ENCODE measurements at regions not wholly inside any gene's neighbourhood (a gene's known extent, or its start where the extent isn't known, plus 50 kb on each side); places are given as distances from the start of the nearest gene placed in this dataset.
"Not testable (repeated sequence)": the region's sequence is repeated elsewhere in the genome, so short reads cannot be mapped to it uniquely, and the experiment has no call there.

DNA sequence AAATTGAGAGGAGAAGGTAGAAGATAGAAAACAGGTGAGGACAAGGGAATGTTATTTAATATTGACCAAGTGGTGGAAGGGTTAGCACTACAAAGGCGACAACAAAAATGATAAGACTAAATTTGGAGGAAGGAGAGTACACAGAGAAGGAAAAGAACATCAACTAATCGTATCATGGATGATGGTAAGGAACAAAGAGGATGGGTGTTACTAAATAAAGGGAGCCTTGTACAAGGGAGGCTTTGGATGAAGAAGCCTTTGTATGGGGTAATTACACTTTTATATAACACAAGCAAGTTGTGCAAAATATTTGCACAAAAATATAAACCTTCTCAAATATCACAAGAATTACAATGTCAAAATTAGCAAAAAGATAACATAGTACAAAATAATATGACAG lies 125.7 kb downstream of the ZNF608 start:
- DNase-seq (ENCODE audit: low spot score) = no peak

DNA sequence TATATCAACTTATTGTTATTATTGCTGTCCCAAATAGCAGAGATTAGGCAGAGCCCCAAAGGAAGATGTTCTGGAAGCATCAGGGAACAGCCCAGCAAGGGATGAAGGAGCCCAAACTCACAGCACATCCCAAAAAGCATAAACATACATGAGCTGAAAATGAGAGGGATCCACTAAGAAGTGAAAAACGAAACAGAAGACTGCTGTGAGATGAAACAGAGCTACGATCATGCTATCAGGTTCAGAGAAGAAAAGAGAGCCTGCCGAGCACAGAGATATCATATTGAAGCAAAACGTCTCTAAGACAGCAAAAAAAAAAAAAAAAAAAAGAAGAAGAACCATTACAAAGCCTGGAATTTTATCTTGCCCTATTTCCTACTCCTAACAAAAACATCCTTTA lies 127.3 kb downstream of the ZNF608 start:
- DNase-seq (ENCODE audit: low spot score) = no peak

DNA sequence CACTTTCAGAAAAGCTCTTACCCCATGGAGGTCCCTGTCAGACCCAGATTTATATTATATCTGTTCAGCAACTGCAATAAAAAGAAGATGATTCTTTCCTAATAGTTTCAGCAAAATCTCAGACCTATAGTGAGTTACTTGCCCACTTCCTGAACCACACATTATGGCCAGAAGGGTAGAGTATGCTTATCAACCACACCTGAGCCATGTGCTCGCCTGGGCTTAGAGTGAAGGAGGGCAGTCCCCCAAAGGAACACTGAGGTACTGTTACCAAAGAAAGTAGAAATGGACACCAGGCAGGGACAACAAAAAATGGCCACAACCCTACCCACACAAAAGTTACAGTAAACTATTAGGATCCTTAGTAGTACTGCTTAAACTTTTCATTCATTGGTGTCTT lies 128.7 kb downstream of the ZNF608 start:
- DNase-seq (ENCODE audit: low spot score) = no peak

DNA sequence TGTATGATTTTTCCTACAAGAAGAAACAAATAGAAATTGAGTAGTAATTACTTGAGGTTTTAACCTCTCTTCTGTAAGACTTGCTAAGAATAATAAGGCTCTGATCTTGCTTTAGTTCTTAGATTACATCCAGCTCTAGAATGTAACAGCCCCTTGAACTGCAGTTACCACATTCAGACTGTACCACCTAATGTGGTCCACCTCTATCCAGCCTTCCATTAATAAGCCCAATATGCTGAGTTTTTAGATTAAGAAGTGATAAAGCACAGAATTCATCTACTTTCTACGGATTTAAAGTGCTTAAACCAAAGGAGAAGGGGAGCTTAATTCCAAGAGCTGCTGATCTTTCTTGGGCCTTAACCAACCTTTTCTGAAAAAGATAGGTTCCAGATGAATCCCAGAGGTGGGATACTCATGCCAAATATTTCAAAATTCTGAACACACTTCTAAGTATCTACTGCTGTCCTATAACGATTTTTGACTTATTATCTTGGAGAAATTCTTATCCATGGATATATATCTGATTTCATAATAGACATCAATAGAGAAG lies 131.5 kb downstream of the ZNF608 start:
- no peak for DNase-seq (ENCODE audit: low spot score)

DNA sequence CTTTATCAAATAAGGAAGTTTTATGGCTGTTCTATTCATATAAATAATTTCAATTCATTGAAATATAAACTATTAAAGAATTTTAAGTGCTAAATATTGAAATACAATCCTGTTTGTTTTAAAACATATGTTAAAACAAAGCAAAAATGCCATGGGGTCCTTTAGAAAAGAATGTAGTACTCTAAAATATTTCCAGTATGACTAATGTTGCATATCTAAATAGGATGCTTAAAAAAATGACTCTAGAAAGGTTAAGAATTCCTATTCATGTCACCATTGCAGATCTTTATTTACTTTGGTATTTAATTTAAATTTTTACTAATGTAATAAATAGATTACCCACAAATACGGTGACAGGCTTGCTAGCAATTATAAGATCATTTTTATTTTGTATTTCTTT lies 132.3 kb downstream of the ZNF608 start:
- no peak for DNase-seq (ENCODE audit: low spot score)

DNA sequence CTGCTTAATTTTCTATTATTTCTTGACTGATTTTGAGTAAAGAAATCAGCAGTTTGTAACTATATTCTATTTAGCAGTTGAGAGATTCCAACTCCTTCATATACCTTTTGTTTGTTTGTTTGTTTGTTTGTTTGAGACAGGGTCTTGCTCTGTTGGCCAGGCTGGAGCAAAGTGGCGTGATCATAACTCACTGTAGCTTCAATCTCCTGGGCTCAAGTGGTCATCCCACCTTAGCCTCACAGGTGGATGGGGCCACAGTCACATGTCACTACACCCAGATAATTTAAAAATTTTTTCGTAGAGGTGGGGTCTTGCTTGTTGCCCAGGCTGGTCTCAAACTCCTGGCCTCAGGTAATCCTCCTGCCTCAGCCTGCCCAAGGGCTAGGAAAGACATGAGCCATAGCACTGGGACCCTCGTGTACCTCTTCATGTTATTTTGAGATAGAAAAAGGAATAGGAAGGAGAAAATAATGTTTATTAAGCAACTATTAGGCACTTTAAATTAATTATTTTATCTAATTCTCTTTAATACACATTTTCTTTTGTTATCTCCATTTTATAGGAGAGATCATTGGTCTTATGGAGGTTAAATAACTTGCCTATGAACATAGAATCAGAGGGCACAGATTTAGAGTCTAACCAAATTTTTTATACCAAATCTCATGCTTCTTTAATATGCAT lies 133.0 kb downstream of the ZNF608 start:
- no peak for DNase-seq (ENCODE audit: low spot score)

DNA sequence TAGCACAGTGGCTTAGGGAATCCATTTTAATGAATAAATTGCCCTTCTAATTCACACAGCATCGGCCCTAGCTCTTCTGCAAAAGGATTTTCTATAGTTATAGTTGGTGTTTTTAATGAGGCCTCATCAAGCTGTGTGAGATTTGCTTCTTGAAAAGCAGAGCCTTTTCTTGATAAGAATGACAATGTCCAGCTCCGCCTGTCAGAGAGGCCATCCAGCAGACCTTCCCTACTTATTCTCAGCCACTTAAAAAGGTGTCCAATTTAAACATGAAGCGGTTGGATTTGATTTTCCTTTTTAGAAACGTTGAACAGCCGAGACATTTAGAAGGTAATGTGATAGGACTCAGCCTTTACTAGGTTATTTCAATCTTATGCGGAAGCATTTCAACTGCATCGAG lies 134.4 kb downstream of the ZNF608 start:
- DNase-seq (ENCODE audit: low spot score) = no peak

DNA sequence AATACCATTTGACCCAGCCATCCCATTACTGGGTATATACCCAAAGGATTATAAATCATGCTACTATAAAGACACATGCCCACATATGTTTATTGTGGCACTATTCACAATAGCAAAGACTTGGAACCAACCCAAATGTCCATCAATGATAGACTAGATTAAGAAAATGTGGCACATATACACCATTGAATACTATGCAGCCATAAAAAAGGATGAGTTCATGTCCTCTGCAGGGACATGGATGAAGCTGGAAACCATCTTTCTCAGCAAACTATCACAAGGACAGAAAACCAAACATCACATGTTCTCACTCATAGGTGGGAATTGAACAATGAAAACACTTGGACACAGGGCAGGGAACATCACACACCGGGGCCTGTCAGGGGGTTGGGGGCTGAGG lies 135.2 kb downstream of the ZNF608 start:
- DNase-seq (ENCODE audit: low spot score) = not testable (repeated sequence)

DNA sequence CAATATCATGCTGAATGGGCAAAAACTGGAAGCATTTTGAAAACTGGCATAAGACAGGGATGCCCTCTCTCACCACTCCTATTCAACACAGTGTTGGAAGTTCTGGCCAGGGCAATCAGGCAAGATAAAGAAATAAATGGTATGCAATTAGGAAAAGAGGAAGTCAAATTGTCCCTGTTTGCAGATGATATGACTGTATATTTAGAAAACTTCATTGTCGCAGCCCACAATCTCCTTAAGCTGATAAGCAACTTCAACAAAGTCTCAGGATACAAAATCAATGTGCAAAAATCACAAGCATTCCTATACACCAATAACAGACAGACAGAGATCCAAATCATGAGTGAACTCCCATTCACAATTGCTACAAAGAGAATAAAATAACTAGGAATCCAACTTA lies 136.8 kb downstream of the ZNF608 start:
- not testable (repeated sequence) for DNase-seq (ENCODE audit: low spot score)

DNA sequence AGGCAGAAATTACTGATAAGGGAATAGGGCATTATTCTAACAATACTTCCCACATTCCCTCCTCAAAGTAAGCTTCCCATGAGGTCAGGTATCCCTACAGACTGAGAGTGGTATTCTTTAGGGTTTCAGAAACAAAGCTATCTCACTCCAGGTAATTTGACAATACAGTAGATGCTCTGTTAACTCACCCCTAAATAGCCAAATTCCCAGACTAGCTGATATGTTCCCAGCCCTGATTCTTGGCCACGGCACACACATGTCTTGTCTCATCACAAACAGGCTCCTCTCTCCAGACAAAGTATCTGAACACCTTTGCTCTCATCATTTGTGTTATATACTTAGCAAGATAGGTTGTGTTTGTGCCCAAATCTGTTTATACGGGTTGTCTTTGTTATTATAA lies 139.9 kb downstream of the ZNF608 start:
- no peak for DNase-seq (ENCODE audit: low spot score)

DNA sequence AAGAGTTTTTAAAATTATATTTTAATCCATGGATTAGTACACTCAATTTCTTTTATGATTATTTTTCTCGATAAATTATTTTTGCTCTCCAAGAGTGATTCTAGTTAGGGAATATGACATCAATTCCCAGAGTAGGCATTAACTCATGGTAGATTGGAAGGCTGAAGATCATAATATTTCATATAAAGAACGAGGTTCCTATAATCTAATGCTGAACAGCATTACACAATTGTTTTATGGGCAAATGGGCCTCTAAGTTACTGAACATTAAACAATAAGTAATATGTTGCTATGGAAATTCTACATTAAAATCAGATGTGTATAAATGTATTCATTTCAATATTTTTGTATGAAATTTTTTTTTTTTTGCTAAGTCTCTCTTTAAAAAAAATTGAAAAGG lies 140.3 kb downstream of the ZNF608 start:
- DNase-seq (ENCODE audit: low spot score) = no peak

DNA sequence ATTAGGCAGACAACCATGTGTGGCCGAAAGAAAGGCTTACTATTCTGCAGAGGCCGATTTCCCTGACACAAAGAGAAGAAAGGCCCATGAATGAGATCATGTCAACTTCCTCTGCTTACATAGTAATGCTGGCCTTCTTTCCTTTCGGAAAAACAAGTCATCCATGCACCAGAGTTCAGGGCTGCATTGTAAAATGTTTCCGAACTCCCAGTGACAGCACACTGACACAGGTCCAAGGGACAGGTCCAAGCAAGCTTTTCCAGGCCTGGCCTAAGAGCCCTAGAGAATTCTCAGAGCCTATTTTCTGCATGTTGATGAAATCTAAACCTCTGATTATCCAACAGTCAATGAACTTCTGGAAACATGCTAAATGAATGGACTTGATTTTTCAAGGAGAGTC lies 140.9 kb downstream of the ZNF608 start:
- DNase-seq (ENCODE audit: low spot score) = no peak

DNA sequence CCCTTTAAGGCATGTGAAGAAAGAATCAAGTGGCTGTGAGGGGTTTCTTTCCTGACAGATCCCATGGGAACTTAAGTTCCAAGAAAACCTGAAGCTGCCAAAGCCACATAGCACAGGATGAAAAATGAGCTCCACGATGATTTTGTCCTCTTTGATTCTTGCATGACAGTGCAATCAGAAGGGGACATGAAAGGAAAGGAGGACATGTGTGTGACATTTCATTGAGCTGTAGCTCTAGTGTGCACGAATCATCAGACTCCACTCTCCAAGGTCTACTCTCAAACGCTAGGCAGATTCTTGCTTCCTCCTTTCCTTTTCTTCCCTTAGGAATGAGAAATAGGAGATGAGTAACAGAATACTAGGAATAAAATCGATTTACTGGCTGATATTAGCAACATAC lies 142.0 kb downstream of the ZNF608 start:
- DNase-seq (ENCODE audit: low spot score) = no peak

DNA sequence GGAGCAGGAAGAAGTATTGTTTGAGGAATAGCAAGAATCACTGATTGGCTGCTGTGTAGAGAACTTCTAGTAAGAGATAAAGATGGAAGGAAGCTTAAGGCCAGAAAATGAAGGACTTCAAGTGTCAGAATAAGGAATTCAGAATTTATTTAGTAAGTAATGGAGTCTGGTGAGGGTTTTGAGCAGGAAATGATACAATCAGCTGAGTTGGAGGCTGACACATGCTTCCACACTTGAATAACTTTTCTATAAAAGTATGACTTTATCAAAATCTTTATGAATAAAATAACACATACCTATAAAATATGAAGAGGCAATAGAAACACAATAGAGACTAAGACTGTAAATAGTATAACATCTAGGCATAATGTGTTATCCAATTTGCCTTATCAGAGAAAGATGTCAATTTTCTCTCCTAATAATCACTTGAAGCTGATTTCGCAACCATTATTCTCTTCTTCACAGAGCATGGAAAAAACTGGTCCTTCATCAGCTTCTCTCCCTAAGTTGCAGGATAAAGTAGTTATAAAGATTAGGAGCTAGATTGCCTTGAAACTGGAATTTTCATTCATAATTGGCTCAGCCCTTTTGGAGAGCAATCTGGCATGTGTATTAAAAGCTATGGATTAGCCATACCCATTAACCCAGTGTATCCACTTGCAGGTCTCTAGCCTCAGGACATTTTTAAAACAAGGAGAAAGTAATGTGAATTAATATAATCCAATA lies 143.4 kb downstream of the ZNF608 start:
- DNase-seq (ENCODE audit: low spot score) = no peak

DNA sequence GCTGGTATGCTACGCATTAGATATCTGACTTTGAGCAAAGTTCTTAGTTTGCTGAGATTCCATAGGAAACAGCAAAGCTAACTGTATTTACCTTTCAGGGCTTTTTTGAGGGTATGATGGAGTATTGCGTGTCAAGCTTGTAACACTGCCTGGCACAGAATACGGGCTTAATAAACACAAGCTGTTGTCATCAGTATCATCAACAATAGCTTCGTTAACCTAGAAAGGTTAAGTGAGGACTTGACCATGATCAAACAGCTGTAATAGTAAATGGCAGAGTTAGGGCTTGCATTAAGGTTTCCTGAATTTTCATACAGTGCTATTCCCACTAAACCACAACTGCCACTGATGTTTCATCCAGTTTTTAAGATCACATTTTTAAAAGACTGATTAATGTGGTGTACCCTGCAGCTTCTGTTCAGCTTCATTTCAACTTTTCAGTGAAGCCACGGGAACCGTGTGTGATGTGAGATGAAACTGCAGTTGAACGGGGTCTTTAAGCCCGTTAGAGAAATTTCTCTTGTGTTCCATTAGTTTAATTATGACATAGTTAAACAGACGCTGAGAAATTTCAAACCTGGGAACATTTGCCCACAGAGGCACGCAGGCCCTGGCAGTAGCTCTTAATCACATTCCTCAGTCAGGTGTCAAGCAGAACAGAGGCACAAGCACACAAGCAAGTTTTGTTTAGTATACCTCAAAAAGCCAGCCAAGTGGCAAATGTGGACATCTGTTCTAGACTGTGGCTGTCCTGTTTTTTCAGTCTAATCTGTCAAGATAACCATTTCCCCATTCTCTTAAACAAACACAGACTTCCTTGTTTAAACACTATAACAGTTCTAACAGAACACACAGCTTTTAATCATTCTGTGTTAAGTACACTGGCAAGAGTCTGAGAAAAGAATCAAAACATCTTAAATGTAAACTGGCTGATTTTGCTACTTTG lies 147.1 kb downstream of the ZNF608 start:
- no peak for DNase-seq (ENCODE audit: low spot score)

DNA sequence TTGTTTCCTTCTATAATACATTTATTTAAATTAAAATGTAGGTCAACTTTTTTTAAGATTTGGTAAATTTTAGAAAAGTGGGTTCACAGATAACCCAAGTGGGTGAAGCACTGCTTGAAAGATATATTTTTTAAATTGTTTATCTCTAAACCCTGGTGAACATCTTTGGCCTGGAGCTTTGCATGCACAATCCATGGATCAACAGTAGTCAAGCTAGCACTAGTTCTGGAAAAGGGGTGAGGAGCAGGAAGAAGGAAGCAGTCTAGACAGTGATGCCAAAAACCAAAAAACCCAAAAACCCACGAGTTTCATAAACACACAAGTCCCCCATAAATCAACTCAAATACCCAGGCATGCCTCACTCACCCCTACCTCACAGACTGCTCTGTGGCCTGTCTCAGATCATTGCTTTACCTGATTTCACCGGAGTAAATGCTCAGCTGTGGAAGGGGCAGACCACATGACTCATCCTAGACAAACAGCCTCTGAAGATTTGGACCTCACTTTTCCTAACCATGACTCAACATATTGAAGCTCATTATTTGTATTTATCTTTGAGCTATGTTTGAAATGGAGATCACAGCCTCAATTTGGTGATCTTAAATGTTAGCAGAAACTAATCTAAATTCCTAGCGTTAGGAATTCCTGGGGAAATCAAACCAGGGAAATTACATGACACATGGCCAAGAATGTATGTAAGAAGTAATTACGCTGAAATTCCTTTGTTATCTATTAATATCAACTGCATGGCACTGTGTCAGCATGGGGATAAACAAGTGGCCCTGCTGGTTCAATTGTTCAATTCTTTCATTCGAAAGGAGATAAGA lies 149.6 kb downstream of the ZNF608 start:
- no peak for DNase-seq (ENCODE audit: low spot score)

DNA sequence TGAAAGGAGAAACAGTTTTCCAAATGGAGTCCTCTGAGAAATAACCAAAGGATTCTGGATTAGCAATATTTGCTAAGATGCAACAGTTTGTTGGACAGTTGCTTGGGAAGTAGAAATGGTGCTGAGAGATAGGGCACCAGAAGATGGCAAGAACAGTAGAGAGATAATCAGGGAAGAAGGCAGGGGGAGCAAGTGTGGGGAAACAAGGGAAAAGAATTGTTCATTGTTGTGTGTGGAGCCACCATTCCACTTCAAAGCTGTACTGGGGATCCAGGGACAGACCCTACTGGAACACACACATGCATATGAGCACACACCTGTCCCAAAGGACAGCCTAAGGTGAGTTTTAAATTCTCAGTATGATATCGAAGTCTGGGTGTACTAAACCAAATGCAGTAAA lies 152.5 kb downstream of the ZNF608 start:
- no peak for DNase-seq (ENCODE audit: low spot score)

DNA sequence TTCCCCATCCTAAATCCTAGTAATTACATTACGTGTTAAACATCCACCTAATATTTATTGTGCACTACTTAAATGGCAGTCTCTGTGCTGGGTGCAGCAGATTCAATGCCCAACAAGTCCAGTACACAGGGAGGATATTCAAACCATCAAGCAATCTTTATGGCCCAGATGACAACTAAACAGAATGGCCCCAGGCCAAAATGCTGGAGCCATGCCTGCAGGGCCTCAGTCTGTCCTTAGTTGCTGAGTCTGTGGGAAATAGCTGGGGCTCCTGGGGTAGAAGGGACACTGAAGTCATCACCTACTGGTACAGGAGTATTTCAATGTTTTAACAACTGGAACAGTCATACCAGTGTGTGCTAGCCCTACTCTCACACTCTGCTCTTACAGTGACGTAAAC lies 153.5 kb downstream of the ZNF608 start:
- no peak for DNase-seq (ENCODE audit: low spot score)

DNA sequence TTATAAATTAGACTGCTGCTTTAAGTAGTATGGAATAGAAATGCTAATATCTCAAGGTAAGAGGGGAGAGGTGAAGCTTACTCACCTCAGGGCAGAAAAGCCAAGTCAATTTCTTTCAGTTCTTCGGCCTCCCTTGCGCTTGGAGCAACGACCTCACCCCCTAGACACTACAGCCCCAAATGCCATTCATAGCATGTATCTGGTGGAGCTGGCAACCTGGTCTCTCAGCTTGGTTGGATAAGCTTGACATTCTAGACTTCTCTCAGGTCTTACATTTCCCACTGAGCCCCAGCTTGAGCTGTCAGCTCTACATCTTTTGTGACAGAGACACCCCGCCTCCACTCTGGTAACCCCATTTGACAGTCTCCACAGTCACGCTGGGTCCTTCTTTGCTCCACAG lies 154.9 kb downstream of the ZNF608 start:
- DNase-seq (ENCODE audit: low spot score) = no peak

DNA sequence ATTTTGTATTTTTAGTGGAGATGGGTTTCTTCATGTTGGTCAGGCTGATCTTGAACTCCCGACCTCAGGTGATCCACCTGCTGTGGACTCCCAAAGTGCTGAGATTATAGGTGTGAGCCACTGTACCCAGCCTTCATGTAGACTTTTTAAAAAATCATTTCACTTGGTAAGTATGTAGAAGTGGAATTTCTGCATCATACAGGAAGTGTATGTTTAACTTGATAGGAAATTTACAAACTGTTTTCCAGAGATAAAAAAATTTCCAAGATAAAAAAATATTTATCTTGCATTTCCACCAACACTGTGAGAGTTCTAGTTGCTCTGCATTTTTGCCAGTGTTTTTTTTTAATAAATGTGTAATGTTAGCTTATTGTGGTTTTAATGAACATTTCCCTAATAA lies 155.8 kb downstream of the ZNF608 start:
- DNase-seq (ENCODE audit: low spot score) = no peak

DNA sequence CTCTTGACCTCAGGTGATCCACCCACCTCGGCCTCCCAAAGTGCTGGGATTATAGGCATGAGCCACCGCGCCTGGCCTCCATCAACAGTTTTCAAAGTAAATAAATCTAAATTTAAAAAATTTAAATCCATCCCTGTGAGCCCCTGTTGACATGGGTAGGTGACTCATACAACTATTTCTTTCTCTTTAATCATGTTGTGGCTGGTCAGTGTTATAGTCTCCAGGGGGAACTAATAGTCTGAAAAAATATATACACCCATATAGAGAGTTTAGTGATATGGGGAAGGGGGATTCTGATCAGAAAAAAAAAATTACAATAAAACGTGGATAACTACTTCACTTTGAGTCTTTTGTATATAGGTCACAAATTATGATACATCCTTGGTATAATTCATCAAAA lies 159.2 kb downstream of the ZNF608 start:
- no peak for DNase-seq (ENCODE audit: low spot score)

Data from ureter (tissue), 1 donor.